ENCODE measurements at regions not wholly inside any gene's neighbourhood (a gene's known extent, or its start where the extent isn't known, plus 50 kb on each side); places are given as distances from the start of the nearest gene placed in this dataset.
"Not testable (repeated sequence)": the region's sequence is repeated elsewhere in the genome, so short reads cannot be mapped to it uniquely, and the experiment has no call there.

DNA sequence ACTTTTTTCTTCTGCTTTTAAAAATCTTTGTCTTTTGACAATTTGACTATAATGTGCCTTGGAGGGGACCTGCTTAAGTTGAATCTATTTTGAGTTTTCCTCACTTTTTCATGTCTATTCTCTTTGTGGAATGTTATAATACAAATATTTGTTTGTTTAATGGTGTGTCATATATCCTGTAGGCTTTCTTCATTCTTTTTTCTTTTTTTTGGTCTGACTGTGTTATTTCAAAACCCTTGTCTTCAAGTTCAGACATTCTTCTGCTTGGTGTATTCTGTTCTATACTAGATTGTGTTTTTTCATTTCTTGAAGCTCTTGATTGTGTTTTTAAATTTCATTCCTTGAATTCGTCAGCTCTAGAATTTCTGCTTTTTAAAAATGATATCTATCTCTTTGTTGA, 228.2 kb downstream of the STK31 start:
- DNase-seq (ENCODE audit: low read depth in 2 of 2) = no peak

DNA sequence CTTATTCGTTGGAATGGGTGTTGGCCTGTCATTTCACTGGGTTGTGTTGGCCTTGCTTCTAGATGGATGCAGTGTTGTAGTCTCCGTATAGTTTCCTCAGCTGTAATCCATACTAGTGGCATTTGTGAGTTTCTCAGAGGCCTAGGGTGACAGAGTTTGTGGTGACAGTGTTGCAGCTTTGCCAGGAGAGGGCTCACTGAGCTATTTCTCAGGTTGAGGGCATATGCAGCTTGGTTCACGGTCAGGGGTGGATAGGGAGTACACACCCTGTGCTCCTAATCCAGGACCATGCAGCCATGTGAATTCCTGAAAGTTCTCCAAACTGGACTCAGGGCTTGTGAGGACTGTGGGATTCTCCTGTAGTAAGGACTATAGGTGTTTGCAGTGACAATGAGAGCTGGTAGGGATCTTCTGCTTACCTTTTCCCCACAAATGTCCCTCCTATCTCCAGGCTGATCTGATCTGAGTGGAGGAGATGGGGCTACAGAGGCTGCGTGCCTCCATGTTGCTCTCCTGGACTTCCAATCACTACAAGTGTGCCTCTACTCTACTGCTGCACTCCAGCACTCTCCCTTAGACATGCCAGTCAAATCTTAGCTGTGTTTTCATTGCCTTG, 229.0 kb downstream of the STK31 start:
- no peak for DNase-seq (ENCODE audit: low read depth in 2 of 2)

DNA sequence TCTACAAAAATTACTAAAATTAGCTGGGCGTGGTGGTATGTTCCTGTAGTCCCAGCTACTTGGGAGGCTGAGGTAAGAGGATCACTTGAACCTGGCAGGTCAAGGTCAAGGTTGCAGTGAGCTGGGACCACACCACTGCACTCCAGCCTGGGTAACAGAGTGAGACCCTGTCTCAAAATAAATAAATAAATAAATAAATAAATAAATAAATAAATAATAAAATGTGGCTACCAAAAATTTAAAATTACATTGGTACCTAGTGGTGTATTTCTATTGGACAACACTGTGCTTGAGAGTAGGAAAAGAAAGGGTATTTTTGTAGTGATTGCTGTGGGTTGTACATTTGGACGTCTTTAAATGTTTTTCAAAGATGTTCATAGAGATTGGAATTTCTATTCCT, 229.7 kb downstream of the STK31 start:
- DNase-seq (ENCODE audit: low read depth in 2 of 2) = not testable (repeated sequence)

DNA sequence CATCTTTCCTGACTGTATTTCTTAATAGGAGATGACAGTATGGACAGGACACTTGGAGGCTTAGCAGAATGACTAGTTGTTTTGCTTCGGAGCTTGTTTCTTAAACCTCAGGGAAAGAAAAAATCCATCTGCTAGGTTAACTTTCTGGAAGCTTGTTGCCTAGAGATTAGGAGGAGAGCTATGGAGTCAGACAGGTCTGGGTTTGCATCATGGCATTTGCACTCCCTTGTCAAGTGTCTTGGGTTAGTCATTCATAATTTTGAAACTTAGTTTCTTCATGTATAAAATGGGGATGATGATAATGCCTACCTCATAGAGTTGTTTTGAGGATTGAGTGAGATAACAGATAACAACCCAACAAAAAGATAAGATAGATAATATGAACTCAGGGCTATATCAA, 231.5 kb downstream of the STK31 start:
- no peak for DNase-seq (ENCODE audit: low read depth in 2 of 2)

GRCh38 chr7:23942032-23942431, 232.0 kb downstream of the STK31 start:
- no peak for DNase-seq (ENCODE audit: low read depth in 2 of 2)

GRCh38 chr7:23944131-23944530, 234.1 kb downstream of the STK31 start:
- DNase-seq (ENCODE audit: low read depth in 2 of 2) = no peak

GRCh38 chr7:23945472-23945871, 235.5 kb downstream of the STK31 start:
- no peak for DNase-seq (ENCODE audit: low read depth in 2 of 2)

- DNase-seq (ENCODE audit: low read depth in 2 of 2) = no peak
Measured at GRCh38 chr7:23955145-23955544, 245.1 kb downstream of the STK31 start.

- DNase-seq (ENCODE audit: low read depth in 2 of 2) = no peak
Measured at GRCh38 chr7:23955600-23956149, 245.7 kb downstream of the STK31 start.

GRCh38 chr7:23956772-23957576, 247.0 kb downstream of the STK31 start:
- no peak for DNase-seq (ENCODE audit: low read depth in 2 of 2)

- no peak for DNase-seq (ENCODE audit: low read depth in 2 of 2)
Measured at GRCh38 chr7:23959821-23960220, 249.8 kb downstream of the STK31 start.

- DNase-seq (ENCODE audit: low read depth in 2 of 2) = no peak
Measured at GRCh38 chr7:23960361-23960760, 250.3 kb downstream of the STK31 start.

DNA sequence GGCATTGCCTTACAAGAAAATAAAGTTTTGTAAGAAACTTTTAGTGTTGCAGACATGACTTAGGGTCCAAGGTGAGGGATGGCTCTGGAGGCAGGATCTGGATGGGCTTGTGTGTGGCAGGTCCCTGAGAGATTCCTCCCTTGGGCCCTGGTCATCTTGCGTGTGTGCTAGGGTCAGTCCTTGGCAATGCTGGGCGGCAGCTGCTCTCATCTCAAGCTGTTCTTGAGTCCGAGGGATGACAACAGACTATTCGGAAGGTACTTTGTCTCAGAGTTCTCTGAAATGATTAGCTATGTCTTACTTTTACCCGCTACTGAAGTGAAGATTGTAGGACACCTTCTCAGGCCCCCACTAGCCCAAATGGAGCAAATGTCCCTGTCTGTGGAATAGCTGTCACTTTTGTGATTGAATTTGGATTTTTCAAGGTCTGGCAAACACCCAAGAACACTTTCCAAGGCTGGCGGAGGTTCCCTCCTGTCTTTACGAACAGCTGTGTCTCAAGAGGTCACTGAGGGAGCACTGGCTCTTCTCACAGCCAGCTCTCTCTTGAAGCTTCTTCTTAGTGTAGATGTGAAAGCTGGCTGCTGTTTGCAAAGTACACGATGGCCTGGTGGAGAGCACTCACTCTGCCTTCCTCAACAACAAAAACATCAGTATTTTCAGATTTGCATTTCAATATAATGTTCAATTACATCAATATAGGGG, 253.6 kb downstream of the STK31 start:
- DNase-seq (ENCODE audit: low read depth in 2 of 2) = no peak

DNA sequence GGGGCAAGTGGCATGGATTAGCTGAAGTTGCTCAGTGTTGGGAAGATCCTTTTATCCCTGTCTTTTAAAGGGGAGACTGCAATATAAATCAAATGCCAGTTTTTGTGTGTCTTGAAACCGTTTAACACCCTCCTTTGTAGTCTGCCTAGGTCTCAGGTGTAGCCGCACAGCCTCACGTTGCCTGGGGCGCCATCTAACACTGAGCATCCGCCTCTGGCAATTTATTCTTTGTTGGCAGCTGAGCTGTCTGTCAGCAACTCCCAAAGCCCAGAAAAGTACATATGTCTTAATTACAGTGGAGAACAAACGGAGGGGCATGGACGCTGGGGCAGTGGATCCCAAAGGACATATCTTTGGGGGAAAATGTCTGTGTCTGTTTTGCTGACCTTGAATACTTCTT, 254.7 kb downstream of the STK31 start:
- DNase-seq (ENCODE audit: low read depth in 2 of 2) = no peak

DNA sequence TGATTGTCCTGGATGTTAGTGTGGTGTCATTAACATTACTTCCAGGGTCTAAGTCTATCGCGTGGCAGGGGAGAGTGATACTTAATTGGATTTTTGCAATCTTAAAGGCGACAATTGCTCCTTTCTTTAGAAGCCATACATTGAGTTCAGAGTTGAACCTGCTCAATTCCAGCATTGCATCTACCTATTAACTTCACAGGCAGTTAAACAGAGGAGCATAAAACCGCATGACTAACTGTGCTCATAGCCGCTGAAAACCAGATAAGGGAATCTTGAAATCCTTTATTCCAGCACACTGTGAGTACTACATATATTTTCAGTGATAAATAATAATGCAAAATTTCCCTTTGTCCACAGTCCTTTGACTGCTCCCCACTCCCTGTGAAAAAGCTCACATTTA, 255.3 kb downstream of the STK31 start:
- no peak for DNase-seq (ENCODE audit: low read depth in 2 of 2)

DNA sequence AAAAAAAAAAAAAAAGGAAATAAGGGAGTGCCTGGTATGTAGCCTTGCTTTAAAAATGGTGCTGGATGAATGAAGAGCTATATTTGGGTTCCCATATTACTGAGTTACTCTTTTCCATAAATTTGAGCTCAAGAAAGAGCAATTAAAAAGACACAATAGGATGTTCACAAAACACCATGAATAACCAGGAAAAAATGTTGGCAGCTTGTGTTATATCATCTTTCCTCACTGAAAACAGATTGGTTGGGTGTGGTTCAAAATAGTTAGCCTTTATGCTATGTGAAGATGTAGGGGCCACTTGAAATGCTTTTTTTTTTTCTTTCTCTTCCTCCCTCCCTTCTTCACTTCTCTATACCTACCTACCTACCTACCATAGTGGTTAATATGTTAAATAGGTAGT, 256.9 kb downstream of the STK31 start:
- no peak for DNase-seq (ENCODE audit: low read depth in 2 of 2)

DNA sequence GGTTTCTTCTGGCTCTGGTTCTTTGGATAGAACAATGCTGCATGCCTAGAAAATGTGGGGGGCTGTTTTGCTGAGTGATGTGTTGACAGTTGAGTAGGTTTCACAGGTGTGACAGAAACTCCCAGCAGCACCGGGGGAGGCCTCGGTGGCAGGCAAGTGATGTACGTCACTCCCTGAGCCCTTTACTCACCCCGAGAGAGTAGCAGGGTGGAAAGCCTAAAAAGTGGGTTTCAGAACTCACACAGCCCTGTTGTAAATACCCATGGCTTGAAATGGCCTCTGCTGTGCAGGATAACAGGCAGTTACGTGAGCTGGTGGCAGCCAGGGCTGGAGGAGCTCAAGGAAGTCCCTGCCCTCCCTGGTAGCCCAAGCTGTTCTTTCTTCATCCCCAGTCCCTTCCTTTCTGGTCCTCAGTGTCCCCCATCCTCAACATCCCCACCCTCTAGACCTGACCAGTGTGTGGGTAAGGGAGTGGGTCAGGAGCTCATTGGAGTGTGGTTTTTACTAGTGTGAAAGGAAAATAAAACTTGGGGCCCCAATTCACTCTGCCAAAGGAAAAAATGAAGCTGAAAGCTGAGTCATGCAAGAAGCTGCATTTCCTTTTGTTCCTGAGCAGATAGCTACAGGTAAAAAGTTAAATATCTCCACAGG, 258.1 kb downstream of the STK31 start:
- peak in 1 of 2 donors; percentile 2 for DNase-seq (ENCODE audit: low read depth in 2 of 2)

GRCh38 chr7:23968791-23969190, 258.8 kb downstream of the STK31 start:
- no peak for DNase-seq (ENCODE audit: low read depth in 2 of 2)

GRCh38 chr7:23969443-23969842, 259.4 kb downstream of the STK31 start:
- no peak for DNase-seq (ENCODE audit: low read depth in 2 of 2)

- DNase-seq (ENCODE audit: low read depth in 2 of 2) = no peak
Measured at GRCh38 chr7:23970193-23970592, 260.2 kb downstream of the STK31 start.

GRCh38 chr7:23971031-23971430, 261.0 kb downstream of the STK31 start:
- DNase-seq (ENCODE audit: low read depth in 2 of 2) = no peak

DNA sequence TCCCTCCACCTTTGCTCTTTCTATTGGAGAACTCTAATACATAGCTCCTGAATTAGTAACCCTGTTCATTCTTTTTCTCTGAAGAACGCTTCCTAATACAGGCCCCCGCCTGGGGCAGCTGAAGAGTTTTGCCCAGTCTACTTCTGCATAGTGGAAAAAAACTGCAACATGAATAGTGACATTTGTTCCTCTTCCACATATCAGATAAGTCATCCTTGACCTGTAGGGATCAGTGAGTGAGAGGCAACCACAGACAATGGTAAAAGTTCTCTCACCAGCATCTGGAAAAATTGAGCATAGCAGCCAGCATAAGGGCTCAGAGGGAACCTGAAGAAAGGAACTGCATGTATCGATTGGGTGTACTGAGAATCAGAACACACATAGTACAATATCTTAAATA, 262.0 kb downstream of the STK31 start:
- DNase-seq (ENCODE audit: low read depth in 2 of 2) = no peak
